ENCODE measurements at regions not wholly inside any gene's neighbourhood (a gene's known extent, or its start where the extent isn't known, plus 50 kb on each side); places are given as distances from the start of the nearest gene placed in this dataset.

GRCh38 chr10:25078658-25079431 lies 62.4 kb downstream of the THNSL1 start:
- no peak for TF ChIP-seq CTCF (IDR thresholded peaks at IDR 0.05; ENCODE audit: control extremely low read depth in 1 of 3, insufficient read depth in 1 of 3, low read depth in 1 of 3, low read length in 3 of 3)
- TF ChIP-seq TEAD4 (IDR thresholded peaks at IDR 0.05; ENCODE audit: low read depth, low read length): no peak
- TF ChIP-seq SIN3A (conservative IDR thresholded peaks at IDR 0.05 in 1 of 2, IDR thresholded peaks at IDR 0.05 in 1 of 2; ENCODE audit: low read depth in 1 of 2, low read length in 2 of 2): no peak
- no peak for TF ChIP-seq POLR2A (IDR thresholded peaks at IDR 0.05; ENCODE audit: control extremely low read depth in 1 of 2, low read depth in 2 of 2, low read length in 2 of 2)
- no peak for TF ChIP-seq JUN (IDR thresholded peaks at IDR 0.05; ENCODE audit: low read depth, low read length)
- TF ChIP-seq TCF12 (IDR thresholded peaks at IDR 0.05; ENCODE audit: low read depth, low read length): no peak
- no peak for TF ChIP-seq GABPA (IDR thresholded peaks at IDR 0.05; ENCODE audit: borderline replicate concordance, insufficient read depth, low read length)
- no peak for TF ChIP-seq JUND (IDR thresholded peaks at IDR 0.05; ENCODE audit: low read length)
- no peak for TF ChIP-seq MAX (IDR thresholded peaks at IDR 0.05)
- TF ChIP-seq EZH2 (IDR thresholded peaks at IDR 0.05; ENCODE audit: low read depth, low read length, severe bottlenecking): no peak
- no peak for TF ChIP-seq POLR2AphosphoS5 (IDR thresholded peaks at IDR 0.05; ENCODE audit: low read depth, low read length)

Data from H1 (cell line).